ENCODE measurements at regions not wholly inside any gene's neighbourhood (a gene's known extent, or its start where the extent isn't known, plus 50 kb on each side); places are given as distances from the start of the nearest gene placed in this dataset.
A peak's percentile ranks its signal among the peaks of the same experiment; 100 is the strongest.

DNA sequence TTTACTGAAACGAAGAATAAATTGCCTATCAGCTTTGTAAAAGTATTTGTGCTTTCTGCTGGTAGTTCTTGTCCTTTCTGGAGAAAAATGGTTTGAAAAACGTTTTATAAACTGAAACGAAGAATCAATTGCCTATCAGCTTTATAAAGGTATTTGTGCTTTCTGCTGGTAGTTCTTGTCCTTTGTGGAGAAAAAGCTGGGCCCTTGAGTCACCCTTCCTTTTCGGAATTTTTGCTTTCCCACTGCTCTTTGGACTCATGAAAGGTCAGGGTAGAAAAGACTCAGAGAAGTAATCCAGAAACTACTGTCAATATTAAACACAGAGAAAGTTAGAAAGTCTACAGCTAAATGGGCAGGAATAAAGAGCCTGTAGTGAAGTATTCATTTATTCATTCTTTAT lies 72.8 kb downstream of the EOMES start:
- DNase-seq, result no peak
- Histone ChIP-seq H3K9ac (no peak overlapping the region), H3K79me2 (ENCODE audit: insufficient read depth) (no peaks in the 10 kb centered on the region), H3K27me3 (replicated peaks; ENCODE audit: insufficient read depth) (no peaks in the 10 kb centered on the region), H4K20me1 (ENCODE audit: insufficient read depth) (no peaks in the 10 kb centered on the region), H3K9me3 (ENCODE audit: low read depth) (no peaks in the 10 kb centered on the region), H3K4me1 (ENCODE audit: insufficient read depth) (peaks cover 7% of the 10 kb centered on the region; the same call in 1 of the 2 replicates), H3K36me3 (ENCODE audit: low read depth) (no peaks in the 10 kb centered on the region), H3K4me3 (no peak overlapping the region), H3K27ac (no peak overlapping the region), H2AFZ (peak overlapping the region; percentile 27), H3K4me2 (ENCODE audit: unreplicated experiment) (no peak overlapping the region), H3K9me2 (ENCODE audit: insufficient read depth) (no peaks in the 10 kb centered on the region), H3F3A (ENCODE audit: insufficient read depth) (peaks cover 4% of the 10 kb centered on the region; the same call in 1 of the 2 replicates)
- TF ChIP-seq EZH2phosphoT487 (IDR thresholded peaks at IDR 0.05; ENCODE audit: insufficient read depth, low read depth), result no peak
- TF ChIP-seq EZH2 (IDR thresholded peaks at IDR 0.05; ENCODE audit: insufficient read depth, poor library complexity, severe bottlenecking), result no peak
- 47 to 51% methylated on average over 4 of the region's 4 CpGs for WGBS, 2 experiments (ENCODE audit: low coverage in 1 of 2, low lambda C conversion rate in 2 of 2, missing lambda C conversion rate in 2 of 2)
- in situ Hi-C loops (cut with MboI), result no loop called here

DNA sequence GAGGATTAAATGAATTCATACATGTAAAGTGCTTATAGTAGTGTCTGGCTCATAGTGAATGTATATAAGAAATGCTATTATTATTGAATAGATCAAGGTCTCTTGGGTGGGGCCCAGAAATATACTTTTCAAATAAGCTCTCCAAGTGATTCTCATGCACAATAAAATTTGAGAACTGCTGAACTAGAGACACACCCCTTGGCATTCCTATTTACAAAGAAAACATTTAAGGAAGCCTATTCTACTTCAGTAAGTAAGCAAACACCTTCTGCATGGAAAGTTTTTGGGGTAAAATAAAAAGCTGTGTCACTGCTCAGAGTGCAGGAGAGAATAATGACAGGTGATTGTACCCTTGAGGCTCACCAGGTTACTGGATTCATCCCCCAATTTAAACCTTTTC lies 75.2 kb downstream of the EOMES start:
- Histone ChIP-seq H3F3A (ENCODE audit: insufficient read depth) (peaks cover 4% of the 10 kb centered on the region; the same call in 1 of the 2 replicates), H4K20me1 (ENCODE audit: insufficient read depth) (no peaks in the 10 kb centered on the region), H3K36me3 (ENCODE audit: low read depth) (no peaks in the 10 kb centered on the region), H3K9me3 (ENCODE audit: low read depth) (no peaks in the 10 kb centered on the region), H3K27me3 (replicated peaks; ENCODE audit: insufficient read depth) (no peaks in the 10 kb centered on the region), H3K4me1 (ENCODE audit: insufficient read depth) (peaks cover 19% of the 10 kb centered on the region), H3K9me2 (ENCODE audit: insufficient read depth) (no peaks in the 10 kb centered on the region), H3K4me3 (no peak overlapping the region), H2AFZ (no peak overlapping the region), H3K79me2 (ENCODE audit: insufficient read depth) (no peaks in the 10 kb centered on the region), H3K9ac (no peak overlapping the region), H3K4me2 (ENCODE audit: unreplicated experiment) (no peak overlapping the region), H3K27ac (no peak overlapping the region)
- no peak for TF ChIP-seq EZH2phosphoT487 (IDR thresholded peaks at IDR 0.05; ENCODE audit: insufficient read depth, low read depth)
- no peak for TF ChIP-seq EZH2 (IDR thresholded peaks at IDR 0.05; ENCODE audit: insufficient read depth, poor library complexity, severe bottlenecking)
- DNase-seq, result no peak
- in situ Hi-C loops (cut with MboI), result no loop called here

DNA sequence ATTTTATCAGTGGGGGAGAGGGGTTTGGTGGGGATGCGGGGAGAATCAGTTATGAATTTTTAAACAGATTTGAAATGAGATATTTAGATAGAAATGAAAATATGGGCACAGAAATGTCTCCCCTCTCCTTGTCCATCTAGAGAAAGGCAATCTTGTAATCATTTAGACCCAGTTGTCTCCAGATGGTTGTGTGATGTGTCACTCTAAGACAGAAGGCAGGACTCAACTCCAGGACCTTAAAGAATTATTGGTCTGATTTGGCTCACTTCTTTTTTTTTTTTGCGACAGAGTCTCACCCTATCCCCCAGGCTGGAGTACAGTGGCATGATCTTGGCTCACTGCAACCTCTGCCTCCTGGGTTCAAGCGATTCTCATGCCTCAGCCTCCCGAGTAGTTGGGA lies 77.2 kb downstream of the EOMES start:
- Histone ChIP-seq H3K9me2 (ENCODE audit: insufficient read depth) (no peaks in the 10 kb centered on the region), H3K79me2 (ENCODE audit: insufficient read depth) (no peaks in the 10 kb centered on the region), H3K27me3 (replicated peaks; ENCODE audit: insufficient read depth) (no peaks in the 10 kb centered on the region), H3K4me1 (ENCODE audit: insufficient read depth) (peaks cover 19% of the 10 kb centered on the region), H3K36me3 (ENCODE audit: low read depth) (no peaks in the 10 kb centered on the region), H3K27ac (no peak overlapping the region), H3K4me3 (no peak overlapping the region), H3K9ac (no peak overlapping the region), H4K20me1 (ENCODE audit: insufficient read depth) (no peaks in the 10 kb centered on the region), H2AFZ (no peak overlapping the region), H3K4me2 (ENCODE audit: unreplicated experiment) (no peak overlapping the region), H3K9me3 (ENCODE audit: low read depth) (no peaks in the 10 kb centered on the region), H3F3A (ENCODE audit: insufficient read depth) (peaks cover 4% of the 10 kb centered on the region; the same call in 1 of the 2 replicates)
- WGBS, 2 experiments (ENCODE audit: low coverage in 1 of 2, low lambda C conversion rate in 2 of 2, missing lambda C conversion rate in 2 of 2), result 91 to 97% methylated on average over 4 of the region's 4 CpGs
- TF ChIP-seq EZH2 (IDR thresholded peaks at IDR 0.05; ENCODE audit: insufficient read depth, poor library complexity, severe bottlenecking) (no peak), EZH2phosphoT487 (IDR thresholded peaks at IDR 0.05; ENCODE audit: insufficient read depth, low read depth) (no peak)
- peak; percentile 33 for DNase-seq
- in situ Hi-C loops (cut with MboI), result no loop called here

DNA sequence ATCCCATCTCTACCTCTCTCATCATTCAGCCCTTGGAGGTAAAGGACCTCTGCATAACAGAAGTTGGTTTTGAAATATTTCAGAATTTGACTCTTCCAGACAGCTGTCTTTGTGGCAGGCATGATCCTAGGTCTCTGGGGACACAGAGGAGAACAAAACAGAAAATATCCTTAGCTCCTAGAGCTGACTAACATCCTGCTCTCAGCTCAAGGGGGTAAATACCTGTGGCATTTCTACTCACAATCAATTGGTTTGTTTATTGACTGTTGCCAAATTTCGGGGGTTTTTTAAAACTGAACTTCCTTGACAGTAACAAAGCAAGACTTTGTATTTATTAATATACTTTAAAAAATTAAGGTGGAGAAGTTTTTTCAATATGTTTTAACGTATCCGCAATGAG lies 78.8 kb downstream of the EOMES start:
- peak; percentile 38 for DNase-seq
- H3F3A ChIP-seq (ENCODE audit: insufficient read depth), result no peaks in the 10 kb centered on the region
- TF ChIP-seq EZH2phosphoT487 (IDR thresholded peaks at IDR 0.05; ENCODE audit: insufficient read depth, low read depth) (no peak), EZH2 (IDR thresholded peaks at IDR 0.05; ENCODE audit: insufficient read depth, poor library complexity, severe bottlenecking) (no peak)
- H3K4me2 ChIP-seq (ENCODE audit: unreplicated experiment), result peak overlapping the region; percentile 2
- no peak overlapping the region for H2AFZ ChIP-seq
- in situ Hi-C loops (cut with MboI), result no loop called here
- no peak overlapping the region for H3K9ac ChIP-seq
- H3K79me2 ChIP-seq (ENCODE audit: insufficient read depth), result no peaks in the 10 kb centered on the region
- H3K4me3 ChIP-seq, result no peak overlapping the region
- no peak overlapping the region for H3K27ac ChIP-seq
- no peaks in the 10 kb centered on the region for H3K9me3 ChIP-seq (ENCODE audit: low read depth)
- H4K20me1 ChIP-seq (ENCODE audit: insufficient read depth), result no peaks in the 10 kb centered on the region
- no peaks in the 10 kb centered on the region for H3K36me3 ChIP-seq (ENCODE audit: low read depth)
- no peaks in the 10 kb centered on the region for H3K27me3 ChIP-seq (replicated peaks; ENCODE audit: insufficient read depth)
- WGBS, 2 experiments (ENCODE audit: low coverage in 1 of 2, low lambda C conversion rate in 2 of 2, missing lambda C conversion rate in 2 of 2), result 58 to 65% methylated on average over 3 of the region's 3 CpGs
- peaks cover 12% of the 10 kb centered on the region for H3K4me1 ChIP-seq (ENCODE audit: insufficient read depth)
- no peaks in the 10 kb centered on the region for H3K9me2 ChIP-seq (ENCODE audit: insufficient read depth)

DNA sequence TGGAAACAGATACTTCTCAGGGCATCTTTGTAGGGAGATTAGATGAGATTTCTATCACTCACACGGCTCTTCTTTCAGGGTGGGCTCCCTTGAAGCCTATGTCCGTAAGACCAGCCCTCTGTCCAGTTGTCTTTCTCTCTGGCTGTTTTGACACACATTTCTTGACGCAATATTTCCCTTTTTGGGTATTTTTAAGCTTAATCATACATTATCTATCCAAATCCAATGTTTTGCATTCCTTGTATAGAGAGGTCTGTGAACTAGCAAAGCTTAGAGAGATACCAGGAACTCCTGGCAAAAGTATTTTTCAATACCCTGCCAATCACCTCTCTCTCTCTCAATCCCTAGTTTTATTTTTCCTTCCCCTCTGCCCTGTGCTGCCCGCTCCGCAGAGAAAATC lies 79.3 kb downstream of the EOMES start:
- in situ Hi-C loops (cut with MboI), result no loop called here
- H3K27ac ChIP-seq, result no peak overlapping the region

More for the DNA sequence above, 79.3 kb downstream of the EOMES start:
- Histone ChIP-seq H2AFZ (no peak overlapping the region), H3K9me3 (ENCODE audit: low read depth) (no peaks in the 10 kb centered on the region), H3K9ac (no peak overlapping the region), H3K4me1 (ENCODE audit: insufficient read depth) (peaks cover 12% of the 10 kb centered on the region), H4K20me1 (ENCODE audit: insufficient read depth) (no peaks in the 10 kb centered on the region), H3K4me2 (ENCODE audit: unreplicated experiment) (no peak overlapping the region), H3K9me2 (ENCODE audit: insufficient read depth) (no peaks in the 10 kb centered on the region), H3K27me3 (replicated peaks; ENCODE audit: insufficient read depth) (no peaks in the 10 kb centered on the region), H3K36me3 (ENCODE audit: low read depth) (no peaks in the 10 kb centered on the region), H3K4me3 (no peak overlapping the region), H3F3A (ENCODE audit: insufficient read depth) (peaks cover 5% of the 10 kb centered on the region; the same call in 1 of the 2 replicates), H3K79me2 (ENCODE audit: insufficient read depth) (no peaks in the 10 kb centered on the region)
- WGBS, 2 experiments (ENCODE audit: low coverage in 1 of 2, low lambda C conversion rate in 2 of 2, missing lambda C conversion rate in 2 of 2), result 89% methylated on average over 5 of the region's 5 CpGs
- DNase-seq, result no peak
- TF ChIP-seq EZH2 (IDR thresholded peaks at IDR 0.05; ENCODE audit: insufficient read depth, poor library complexity, severe bottlenecking), result no peak
- no peak for TF ChIP-seq EZH2phosphoT487 (IDR thresholded peaks at IDR 0.05; ENCODE audit: insufficient read depth, low read depth)
